Loucy (cell line): ENCODE measurements at regions not wholly inside any gene's neighbourhood (a gene's known extent, or its start where the extent isn't known, plus 50 kb on each side); places are given as distances from the start of the nearest gene placed in this dataset.

Source experiments
- CTCF ChIP-seq: fragments of 200-600 bp; sonication (generic); conservative IDR thresholded peaks from 2 replicates; pipeline ENCODE4 v1.5.1; 2014; ENCODE audit warnings: mild to moderate bottlenecking, antibody characterized with exemption, low read length
- EZH2phosphoT487 ChIP-seq: fragments of 200-600 bp; IDR thresholded peaks from 2 replicates; pipeline ENCODE4 v1.6.1; 2018; ENCODE audit warnings: antibody characterized with exemption, mild to moderate bottlenecking, moderate library complexity, borderline replicate concordance

- TF ChIP-seq CTCF (no peak), EZH2phosphoT487 (no peak)
Observed at GRCh38 chr3:186473166-186473565, 71.0 kb downstream of the CRYGS start.
